ENCODE measurements at regions not wholly inside any gene's neighbourhood (a gene's known extent, or its start where the extent isn't known, plus 50 kb on each side); places are given as distances from the start of the nearest gene placed in this dataset.

DNA sequence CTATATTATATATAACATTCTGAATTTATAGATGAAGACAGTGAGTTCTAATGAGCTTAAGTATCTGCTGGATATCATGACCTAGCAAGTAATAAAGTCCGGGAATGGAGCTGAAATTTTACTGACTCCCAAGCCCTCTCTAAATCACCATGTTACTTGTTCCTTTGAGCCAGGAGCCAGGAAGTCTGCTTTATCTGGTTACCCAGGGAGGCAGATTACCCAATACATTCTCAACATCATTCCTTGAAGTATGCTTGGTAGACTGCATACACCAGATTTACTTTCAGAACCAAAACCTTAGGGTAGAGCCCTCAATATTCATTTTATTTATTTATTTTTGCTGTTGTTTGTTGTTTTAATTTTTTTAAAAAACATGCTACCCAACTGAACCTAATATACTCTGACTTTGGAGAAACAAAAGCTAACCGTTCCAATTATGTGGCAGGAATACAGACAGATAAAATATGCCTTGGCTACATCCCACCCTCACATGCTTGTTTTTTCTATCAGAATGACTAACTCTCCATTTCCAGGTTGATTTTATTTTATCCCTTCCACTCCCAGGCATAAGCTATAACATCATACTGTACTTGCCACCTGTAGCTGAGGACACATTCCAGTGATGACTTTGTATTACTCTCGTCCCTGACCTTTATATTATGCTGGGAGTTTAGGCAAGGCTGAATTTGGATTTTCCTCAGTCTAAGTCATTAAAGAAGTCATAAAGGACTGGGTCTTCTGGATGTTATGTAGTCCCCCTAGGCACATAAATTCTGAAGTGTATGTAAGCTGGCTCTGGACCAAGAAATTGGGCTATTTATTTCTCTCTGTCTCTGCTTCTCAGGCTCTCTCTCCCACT, 82.0 kb downstream of the YIPF5 start:
- Histone ChIP-seq H3K4me2 (no peak overlapping the region), H3K27ac (no peak overlapping the region), H3K4me3 (no peak overlapping the region), H4K20me1 (ENCODE audit: insufficient read depth) (no peaks in the 10 kb centered on the region), H3K27me3 (ENCODE audit: insufficient read depth, low read depth) (no peaks in the 10 kb centered on the region), H3F3A (ENCODE audit: insufficient read depth, low read depth) (no peaks in the 10 kb centered on the region), H3K9me2 (ENCODE audit: insufficient read depth) (no peaks in the 10 kb centered on the region), H2AFZ (no peak overlapping the region), H3K4me1 (replicated peaks; ENCODE audit: insufficient read depth) (no peaks in the 10 kb centered on the region), H3K79me2 (ENCODE audit: low read depth) (no peaks in the 10 kb centered on the region), H3K9me3 (ENCODE audit: insufficient read depth, low read depth) (no peaks in the 10 kb centered on the region), H3K36me3 (ENCODE audit: low read depth) (no peaks in the 10 kb centered on the region)
- no TSS peak for BruUV-seq (replicated peaks)
- ChIA-PET POLR2A (ENCODE audit: unreplicated experiment) (no interaction called here), CTCF (interaction anchor here (0.6 kb wide), 1 partner anchor 1072 kb away, joined by 7 read pairs; no protein-coding TSS in a partner anchor)
- no peak for DNase-seq
- TF ChIP-seq, protein P1, sequence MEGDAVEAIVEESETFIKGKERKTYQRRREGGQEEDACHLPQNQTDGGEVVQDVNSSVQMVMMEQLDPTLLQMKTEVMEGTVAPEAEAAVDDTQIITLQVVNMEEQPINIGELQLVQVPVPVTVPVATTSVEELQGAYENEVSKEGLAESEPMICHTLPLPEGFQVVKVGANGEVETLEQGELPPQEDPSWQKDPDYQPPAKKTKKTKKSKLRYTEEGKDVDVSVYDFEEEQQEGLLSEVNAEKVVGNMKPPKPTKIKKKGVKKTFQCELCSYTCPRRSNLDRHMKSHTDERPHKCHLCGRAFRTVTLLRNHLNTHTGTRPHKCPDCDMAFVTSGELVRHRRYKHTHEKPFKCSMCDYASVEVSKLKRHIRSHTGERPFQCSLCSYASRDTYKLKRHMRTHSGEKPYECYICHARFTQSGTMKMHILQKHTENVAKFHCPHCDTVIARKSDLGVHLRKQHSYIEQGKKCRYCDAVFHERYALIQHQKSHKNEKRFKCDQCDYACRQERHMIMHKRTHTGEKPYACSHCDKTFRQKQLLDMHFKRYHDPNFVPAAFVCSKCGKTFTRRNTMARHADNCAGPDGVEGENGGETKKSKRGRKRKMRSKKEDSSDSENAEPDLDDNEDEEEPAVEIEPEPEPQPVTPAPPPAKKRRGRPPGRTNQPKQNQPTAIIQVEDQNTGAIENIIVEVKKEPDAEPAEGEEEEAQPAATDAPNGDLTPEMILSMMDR (conservative IDR thresholded peaks at IDR 0.05): no peak
- TF ChIP-seq EZH2 (IDR thresholded peaks at IDR 0.05; ENCODE audit: low read depth): no peak
- intact Hi-C loops (cut with micrococcal nuclease; ENCODE audit: unreplicated experiment): no loop called here

- Histone ChIP-seq H2AFZ (no peak overlapping the region), H3K4me2 (no peak overlapping the region), H3K27ac (no peak overlapping the region), H3K79me2 (ENCODE audit: low read depth) (no peaks in the 10 kb centered on the region), H3K27me3 (ENCODE audit: insufficient read depth, low read depth) (no peaks in the 10 kb centered on the region), H3K36me3 (ENCODE audit: low read depth) (no peaks in the 10 kb centered on the region), H3K4me3 (no peak overlapping the region), H3K4me1 (replicated peaks; ENCODE audit: insufficient read depth) (no peaks in the 10 kb centered on the region), H3K9me3 (ENCODE audit: insufficient read depth, low read depth) (no peaks in the 10 kb centered on the region), H4K20me1 (ENCODE audit: insufficient read depth) (no peaks in the 10 kb centered on the region), H3F3A (ENCODE audit: insufficient read depth, low read depth) (no peaks in the 10 kb centered on the region), H3K9me2 (ENCODE audit: insufficient read depth) (no peaks in the 10 kb centered on the region)
- no peak for DNase-seq
- CTCF ChIA-PET: no interaction called here
- TF ChIP-seq, protein P1 (conservative IDR thresholded peaks at IDR 0.05): no peak
- no peak for TF ChIP-seq EZH2 (IDR thresholded peaks at IDR 0.05; ENCODE audit: low read depth)
- no TSS peak for BruUV-seq (replicated peaks)
- POLR2A ChIA-PET (ENCODE audit: unreplicated experiment): no interaction called here
- intact Hi-C loops (cut with micrococcal nuclease; ENCODE audit: unreplicated experiment): no loop called here
Measured at GRCh38 chr5:144089401-144090021, 80.9 kb downstream of the YIPF5 start.

DNA sequence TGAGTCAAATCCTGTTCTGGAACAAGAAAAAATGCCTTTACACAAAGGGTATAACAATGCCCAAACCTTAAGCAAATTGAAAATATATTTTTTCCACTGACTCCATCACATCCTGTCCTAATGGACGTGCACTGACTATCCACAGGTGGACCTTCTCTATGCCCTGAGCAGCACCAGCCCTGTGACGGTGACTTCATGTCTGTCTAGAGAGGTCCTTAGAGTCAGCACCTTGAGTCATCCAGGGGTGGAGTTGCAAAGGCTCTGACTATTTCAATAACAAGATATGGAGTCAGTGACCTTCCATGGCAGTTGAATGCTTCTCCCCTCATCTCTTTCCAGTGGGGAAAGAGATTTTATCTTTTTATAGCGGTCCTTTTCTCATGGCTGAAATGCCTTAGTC, 78.0 kb downstream of the YIPF5 start:
- H3K4me1 ChIP-seq (replicated peaks; ENCODE audit: insufficient read depth): no peaks in the 10 kb centered on the region
- H2AFZ ChIP-seq: no peak overlapping the region
- intact Hi-C loops (cut with micrococcal nuclease; ENCODE audit: unreplicated experiment): no loop called here
- CTCF ChIA-PET: no interaction called here
- no TSS peak for BruUV-seq (replicated peaks)
- no peak for DNase-seq
- no peaks in the 10 kb centered on the region for H4K20me1 ChIP-seq (ENCODE audit: insufficient read depth)
- H3K27ac ChIP-seq: no peak overlapping the region
- H3F3A ChIP-seq (ENCODE audit: insufficient read depth, low read depth): no peaks in the 10 kb centered on the region
- no peaks in the 10 kb centered on the region for H3K36me3 ChIP-seq (ENCODE audit: low read depth)
- no peaks in the 10 kb centered on the region for H3K9me2 ChIP-seq (ENCODE audit: insufficient read depth)
- no peak overlapping the region for H3K4me3 ChIP-seq
- H3K27me3 ChIP-seq (ENCODE audit: insufficient read depth, low read depth): no peaks in the 10 kb centered on the region
- no peak for TF ChIP-seq EZH2 (IDR thresholded peaks at IDR 0.05; ENCODE audit: low read depth)
- TF ChIP-seq, protein P1 (conservative IDR thresholded peaks at IDR 0.05): no peak
- POLR2A ChIA-PET (ENCODE audit: unreplicated experiment): no interaction called here
- H3K79me2 ChIP-seq (ENCODE audit: low read depth): no peaks in the 10 kb centered on the region
- H3K9me3 ChIP-seq (ENCODE audit: insufficient read depth, low read depth): no peaks in the 10 kb centered on the region
- H3K4me2 ChIP-seq: no peak overlapping the region

Data from PC-9 (cell line).